Right lobe of liver (tissue), 6 donors: ENCODE measurements at regions not wholly inside any gene's neighbourhood (a gene's known extent, or its start where the extent isn't known, plus 50 kb on each side); places are given as distances from the start of the nearest gene placed in this dataset.
"Not testable (repeated sequence)": the region's sequence is repeated elsewhere in the genome, so short reads cannot be mapped to it uniquely, and the experiment has no call there.

ENCODE experiments used
- ATAC-seq, 4 donors: fragments of 200-7000 bp; cut with Tn5 transposase; one replicate each; pipeline ENCODE4 v1.9.1; 2020; ENCODE audit warnings: mild to moderate bottlenecking in 4 of 4, moderate library complexity in 4 of 4
- DNase-seq, 3 donors: peaks; one replicate each; pipeline ENCODE4 v3.0.0-alpha.2; 2020
- H3K27ac ChIP-seq, 3 donors: fragments of 200-600 bp; one replicate each; pipeline ENCODE4 v1.8.0; 2022
- H3K27me3 ChIP-seq, 2 donors: fragments of 200-600 bp; one replicate each; pipeline ENCODE4 v1.8.0; 2022
- H3K36me3 ChIP-seq, 4 donors: fragments of 200-600 bp; sonication (generic) in 1 of 4; one replicate each; pipeline versions ENCODE4 v1.5.1 to v1.8.0; 2017 to 2022; ENCODE audit warnings: control low read depth in 1 of 4
- H3K4me1 ChIP-seq, 4 donors: fragments of 200-600 bp; sonication (generic) in 1 of 4; one replicate each; pipeline versions ENCODE4 v1.5.1 to v1.8.0; 2017 to 2022; ENCODE audit warnings: control low read depth in 1 of 4
- H3K4me3 ChIP-seq, 3 donors: fragments of 200-600 bp; one replicate each; pipeline ENCODE4 v1.8.0; 2022
- H3K9me3 ChIP-seq, 4 donors: fragments of 200-600 bp; sonication (generic) in 1 of 4; one replicate each; pipeline versions ENCODE4 v1.5.1 to v1.8.0; 2017 to 2022; ENCODE audit warnings: control low read depth in 1 of 4
- CTCF ChIP-seq, 4 donors: fragments of 200-600 bp in 3 of 4; fragments of 450-650 bp in 1 of 4; IDR thresholded peaks; one replicate each; pipeline versions ENCODE4 v1.5.1 to v1.8.0; 2016 to 2022; ENCODE audit warnings: antibody characterized with exemption in 4 of 4, mild to moderate bottlenecking in 2 of 4
- POLR2A ChIP-seq: fragments of 450-650 bp; IDR thresholded peaks from one replicate; pipeline ENCODE4 v1.6.1; 2017; ENCODE audit warnings: antibody characterized with exemption, mild to moderate bottlenecking
- WGBS: methylation state at CpG from one replicate; pipeline ENCODE4 v1.1.6; 2018; ENCODE audit warnings: low coverage, low lambda C conversion rate; ENCODE audit not compliant: insufficient coverage; ENCODE audit errors: missing lambda C conversion rate; 5-methylcytosine and 5-hydroxymethylcytosine counted together
- intact Hi-C, 2 donors: fragments of 100-400 bp; cut with DNase I; formaldehyde crosslinking; loops; one replicate each; pipeline versions ENCODE4 v1.11.2 to v1.14.1; 2022
- donor health status: DM: no; HTN: yes; CAD: no.
- donor health status: DM: no; HTN: no; CAD: no.
- donor health status: DM: no; HTN: no; CAD: no.
- donor health status: DM: no; HTN: yes; CAD: no.
- donor health status: DM: no; HTN: yes; CAD: no.

- H3K4me3 ChIP-seq, result no peak overlapping the region
- H3K4me1 ChIP-seq, result peaks cover 0 to 21% (median 11%) of the 10 kb centered on the region in 4 donors
- TF ChIP-seq POLR2A (no peak), CTCF (IDR thresholded peaks at IDR 0.05) (no peak)
- H3K27ac ChIP-seq, result no peak overlapping the region
- H3K27me3 ChIP-seq, result no peaks in the 10 kb centered on the region
- intact Hi-C loops, result no loop called here
- H3K9me3 ChIP-seq, result no peaks in the 10 kb centered on the region
- ATAC-seq (no peak), DNase-seq (no peak)
- 86% methylated on average over 7 of the region's 12 CpGs for WGBS
- H3K36me3 ChIP-seq, result no peaks in the 10 kb centered on the region
These were observed 53.1 kb downstream of the GGTLC2 start for GRCh38 chr22:22697377-22698117.

GRCh38 chr22:22698263-22698750 lies 53.9 kb downstream of the GGTLC2 start:
- no peak for TF ChIP-seq CTCF (IDR thresholded peaks at IDR 0.05)
- no peak for TF ChIP-seq POLR2A
- no peaks in the 10 kb centered on the region for H3K27me3 ChIP-seq
- H3K4me1 ChIP-seq, result peaks cover 0 to 15% (median 6%) of the 10 kb centered on the region in 4 donors
- DNase-seq, result peak in 1 of 3 donors; percentile 18
- no CpG with 5 or more reads among the region's 7 CpGs for WGBS
- no peak overlapping the region for H3K27ac ChIP-seq
- H3K36me3 ChIP-seq, result no peaks in the 10 kb centered on the region
- H3K4me3 ChIP-seq, result no peak overlapping the region
- H3K9me3 ChIP-seq, result no peaks in the 10 kb centered on the region
- intact Hi-C loops, result no loop called here
- no peak for ATAC-seq

GRCh38 chr22:22700631-22701030 lies 56.2 kb downstream of the GGTLC2 start:
- Histone ChIP-seq H3K27me3 (no peaks in the 10 kb centered on the region), H3K27ac (no peak overlapping the region), H3K4me3 (no peak overlapping the region), H3K36me3 (no peaks in the 10 kb centered on the region), H3K9me3 (no peaks in the 10 kb centered on the region), H3K4me1 (peaks cover 0 to 3% (median 0%) of the 10 kb centered on the region in 4 donors)
- intact Hi-C loops, result no loop called here
- ATAC-seq, result no peak
- no peak for TF ChIP-seq POLR2A
- TF ChIP-seq CTCF (IDR thresholded peaks at IDR 0.05), result no peak
- peak in 1 of 3 donors; percentile 9 for DNase-seq
- WGBS, result no CpG with 5 or more reads among the region's 1 CpG

- H3K27ac ChIP-seq, H3K27me3 ChIP-seq, H3K4me3 ChIP-seq, intact Hi-C loops, H3K36me3 ChIP-seq, ATAC-seq, H3K4me1 ChIP-seq, H3K9me3 ChIP-seq: not testable (repeated sequence)
- peak in 1 of 3 donors; percentile 31 for DNase-seq
These were observed 57.1 kb downstream of the GGTLC2 start for GRCh38 chr22:22701557-22701956.

GRCh38 chr22:22702237-22703202 lies 58.1 kb downstream of the GGTLC2 start:
- intact Hi-C loops, result no loop called here
- peak; percentile 13 to 55 (median 32) for ATAC-seq
- no peaks in the 10 kb centered on the region for H3K36me3 ChIP-seq
- H3K4me3 ChIP-seq, result no peak overlapping the region
- no peak overlapping the region for H3K27ac ChIP-seq
- H3K9me3 ChIP-seq, result no peaks in the 10 kb centered on the region
- peaks cover 0 to 3% (median 0%) of the 10 kb centered on the region in 4 donors for H3K4me1 ChIP-seq
- TF ChIP-seq CTCF (IDR thresholded peaks at IDR 0.05), result peak in 3 of 4 donors; percentile 35 to 53 (median 35)
- TF ChIP-seq POLR2A, result no peak
- DNase-seq, result peak in 1 of 3 donors; percentile 42
- WGBS, result 37% methylated on average over 3 of the region's 9 CpGs
- no peaks in the 10 kb centered on the region for H3K27me3 ChIP-seq
